Skeletal muscle tissue (tissue), 3 donors: ENCODE measurements at regions not wholly inside any gene's neighbourhood (a gene's known extent, or its start where the extent isn't known, plus 50 kb on each side); places are given as distances from the start of the nearest gene placed in this dataset.
"Not testable (repeated sequence)": the region's sequence is repeated elsewhere in the genome, so short reads cannot be mapped to it uniquely, and the experiment has no call there.

ENCODE experiments used
- H3K27ac ChIP-seq: one replicate; pipeline ENCODE4 v1.7.0; 2013; ENCODE audit warnings: mild to moderate bottlenecking, low read depth, low read length, inconsistent platforms
- H3K27me3 ChIP-seq, 3 donors: one replicate each; pipeline ENCODE4 v1.7.0; 2013; ENCODE audit warnings: low read length in 3 of 3; ENCODE audit not compliant: control insufficient read depth in 3 of 3, insufficient read depth in 3 of 3
- H3K36me3 ChIP-seq, 3 donors: one replicate each; pipeline ENCODE4 v1.7.0; 2013; ENCODE audit warnings: low read length in 3 of 3; ENCODE audit not compliant: control insufficient read depth in 3 of 3, insufficient read depth in 3 of 3
- H3K4me1 ChIP-seq, 3 donors: one replicate each; pipeline ENCODE4 v1.7.0; 2013; ENCODE audit warnings: low read length in 3 of 3, mild to moderate bottlenecking in 3 of 3; ENCODE audit not compliant: control insufficient read depth in 3 of 3, insufficient read depth in 3 of 3
- H3K4me3 ChIP-seq, 3 donors: one replicate each; pipeline ENCODE4 v1.7.0; 2013; ENCODE audit warnings: low read length in 3 of 3
- H3K9ac ChIP-seq, 3 donors: one replicate each; pipeline ENCODE4 v1.7.0; 2013; ENCODE audit warnings: low read length in 3 of 3, mild to moderate bottlenecking in 3 of 3, moderate library complexity in 2 of 3, low read depth in 1 of 3
- H3K9me3 ChIP-seq, 3 donors: one replicate each; pipeline ENCODE4 v1.7.0; 2013; ENCODE audit warnings: low read length in 3 of 3; ENCODE audit not compliant: control insufficient read depth in 3 of 3
- donor health status: Osteomylitis.

GRCh38 chr3:55282994-55283393 lies 204.1 kb downstream of the WNT5A start:
- Histone ChIP-seq H3K27me3 (no peaks in the 10 kb centered on the region), H3K4me1 (no peaks in the 10 kb centered on the region), H3K27ac (no peak overlapping the region), H3K9me3 (peaks cover 0 to 2% (median 0%) of the 10 kb centered on the region in 3 donors), H3K4me3 (no peak overlapping the region), H3K9ac (no peak overlapping the region), H3K36me3 (no peaks in the 10 kb centered on the region)

GRCh38 chr3:55272031-55272645 lies 215.0 kb downstream of the WNT5A start:
- H3K27me3 ChIP-seq: no peaks in the 10 kb centered on the region
- H3K27ac ChIP-seq: no peak overlapping the region
- no peaks in the 10 kb centered on the region for H3K9me3 ChIP-seq
- no peaks in the 10 kb centered on the region for H3K4me1 ChIP-seq
- H3K4me3 ChIP-seq: no peak overlapping the region
- H3K36me3 ChIP-seq: no peaks in the 10 kb centered on the region
- H3K9ac ChIP-seq: no peak overlapping the region

- Histone ChIP-seq H3K4me1 (no peaks in the 10 kb centered on the region), H3K9me3 (no peaks in the 10 kb centered on the region)
Measured at GRCh38 chr3:55271549-55271948, 215.6 kb downstream of the WNT5A start.

GRCh38 chr3:55270976-55271375 lies 216.1 kb downstream of the WNT5A start:
- Histone ChIP-seq H3K9me3 (no peaks in the 10 kb centered on the region), H3K27ac (no peak overlapping the region), H3K27me3 (no peaks in the 10 kb centered on the region), H3K36me3 (no peaks in the 10 kb centered on the region), H3K9ac (no peak overlapping the region), H3K4me1 (no peaks in the 10 kb centered on the region), H3K4me3 (no peak overlapping the region)

More at GRCh38 chr3:55271549-55271948, 215.6 kb downstream of the WNT5A start:
- Histone ChIP-seq H3K9ac (no peak overlapping the region), H3K4me3 (no peak overlapping the region), H3K27me3 (no peaks in the 10 kb centered on the region), H3K36me3 (no peaks in the 10 kb centered on the region), H3K27ac (no peak overlapping the region)

GRCh38 chr3:55269636-55270035 lies 217.5 kb downstream of the WNT5A start:
- Histone ChIP-seq H3K27me3 (no peaks in the 10 kb centered on the region), H3K4me3 (no peak overlapping the region), H3K4me1 (no peaks in the 10 kb centered on the region), H3K27ac (no peak overlapping the region), H3K36me3 (no peaks in the 10 kb centered on the region), H3K9ac (no peak overlapping the region), H3K9me3 (no peaks in the 10 kb centered on the region)

- Histone ChIP-seq H3K4me3 (no peak overlapping the region), H3K27ac (no peak overlapping the region), H3K9ac (no peak overlapping the region), H3K4me1 (no peaks in the 10 kb centered on the region), H3K36me3 (no peaks in the 10 kb centered on the region), H3K27me3 (peaks cover 0 to 2% (median 0%) of the 10 kb centered on the region in 3 donors), H3K9me3 (no peaks in the 10 kb centered on the region)
Measured at GRCh38 chr3:55269096-55269495, 218.0 kb downstream of the WNT5A start.

GRCh38 chr3:55267206-55267930 lies 219.7 kb downstream of the WNT5A start:
- no peaks in the 10 kb centered on the region for H3K36me3 ChIP-seq
- no peak overlapping the region for H3K9ac ChIP-seq
- peaks cover 0 to 2% (median 0%) of the 10 kb centered on the region in 3 donors for H3K27me3 ChIP-seq
- no peaks in the 10 kb centered on the region for H3K4me1 ChIP-seq
- H3K9me3 ChIP-seq: no peaks in the 10 kb centered on the region
- H3K27ac ChIP-seq: no peak overlapping the region
- H3K4me3 ChIP-seq: no peak overlapping the region

GRCh38 chr3:55264919-55265318 lies 222.2 kb downstream of the WNT5A start:
- no peaks in the 10 kb centered on the region for H3K36me3 ChIP-seq
- H3K27me3 ChIP-seq: peaks cover 0 to 2% (median 0%) of the 10 kb centered on the region in 3 donors
- H3K9ac ChIP-seq: no peak overlapping the region
- no peaks in the 10 kb centered on the region for H3K9me3 ChIP-seq
- H3K4me3 ChIP-seq: no peak overlapping the region
- no peak overlapping the region for H3K27ac ChIP-seq
- no peaks in the 10 kb centered on the region for H3K4me1 ChIP-seq

GRCh38 chr3:55252921-55253320 lies 234.2 kb downstream of the WNT5A start:
- Histone ChIP-seq H3K27ac (no peak overlapping the region), H3K9ac (no peak overlapping the region), H3K36me3 (no peaks in the 10 kb centered on the region), H3K4me1 (no peaks in the 10 kb centered on the region), H3K27me3 (no peaks in the 10 kb centered on the region), H3K4me3 (no peak overlapping the region), H3K9me3 (no peaks in the 10 kb centered on the region)

GRCh38 chr3:55249156-55249555 lies 237.9 kb downstream of the WNT5A start:
- not testable (repeated sequence) for H3K27me3 ChIP-seq, H3K36me3 ChIP-seq, H3K4me3 ChIP-seq, H3K4me1 ChIP-seq, H3K9me3 ChIP-seq, H3K9ac ChIP-seq, H3K27ac ChIP-seq
